ENCODE measurements at regions not wholly inside any gene's neighbourhood (a gene's known extent, or its start where the extent isn't known, plus 50 kb on each side); places are given as distances from the start of the nearest gene placed in this dataset.
"Not testable (repeated sequence)": the region's sequence is repeated elsewhere in the genome, so short reads cannot be mapped to it uniquely, and the experiment has no call there.

- no peak for DNase-seq (ENCODE audit: low read depth in 2 of 2)
Measured at GRCh38 chr1:208465786-208466590, 221.8 kb upstream of the PLXNA2 start.

- no peak for DNase-seq (ENCODE audit: low read depth in 2 of 2)
Measured at GRCh38 chr1:208467151-208467780, 223.1 kb upstream of the PLXNA2 start.

- DNase-seq (ENCODE audit: low read depth in 2 of 2): no peak
Measured at GRCh38 chr1:208475449-208475848, 231.3 kb upstream of the PLXNA2 start.

GRCh38 chr1:208475951-208476845, 232.0 kb upstream of the PLXNA2 start:
- no peak for DNase-seq (ENCODE audit: low read depth in 2 of 2)

- no peak for DNase-seq (ENCODE audit: low read depth in 2 of 2)
Measured at GRCh38 chr1:208476846-208477170, 232.6 kb upstream of the PLXNA2 start.

- no peak for DNase-seq (ENCODE audit: low read depth in 2 of 2)
Measured at GRCh38 chr1:208479435-208479834, 235.3 kb upstream of the PLXNA2 start.

GRCh38 chr1:208485512-208485911, 241.3 kb upstream of the PLXNA2 start:
- no peak for DNase-seq (ENCODE audit: low read depth in 2 of 2)

GRCh38 chr1:208486677-208487076, 242.5 kb upstream of the PLXNA2 start:
- no peak for DNase-seq (ENCODE audit: low read depth in 2 of 2)

- DNase-seq (ENCODE audit: low read depth in 2 of 2): not testable (repeated sequence)
Measured at GRCh38 chr1:208488432-208488831, 244.2 kb upstream of the PLXNA2 start.

GRCh38 chr1:208496467-208497371, 252.5 kb upstream of the PLXNA2 start:
- DNase-seq (ENCODE audit: low read depth in 2 of 2): no peak

- DNase-seq (ENCODE audit: low read depth in 2 of 2): no peak
Measured at GRCh38 chr1:208497866-208498541, 253.8 kb upstream of the PLXNA2 start.

GRCh38 chr1:208499026-208499425, 254.8 kb upstream of the PLXNA2 start:
- no peak for DNase-seq (ENCODE audit: low read depth in 2 of 2)

GRCh38 chr1:208499601-208500000, 255.4 kb upstream of the PLXNA2 start:
- no peak for DNase-seq (ENCODE audit: low read depth in 2 of 2)

GRCh38 chr1:208500375-208500774, 256.2 kb upstream of the PLXNA2 start:
- no peak for DNase-seq (ENCODE audit: low read depth in 2 of 2)

- no peak for DNase-seq (ENCODE audit: low read depth in 2 of 2)
Measured at GRCh38 chr1:208501542-208501941, 257.4 kb upstream of the PLXNA2 start.

GRCh38 chr1:208503787-208504186, 259.6 kb upstream of the PLXNA2 start:
- DNase-seq (ENCODE audit: low read depth in 2 of 2): no peak

- DNase-seq (ENCODE audit: low read depth in 2 of 2): no peak
Measured at GRCh38 chr1:208506812-208507211, 262.6 kb upstream of the PLXNA2 start.

GRCh38 chr1:208509072-208509471, 264.9 kb upstream of the PLXNA2 start:
- no peak for DNase-seq (ENCODE audit: low read depth in 2 of 2)

GRCh38 chr1:208510192-208510952, 266.2 kb upstream of the PLXNA2 start:
- no peak for DNase-seq (ENCODE audit: low read depth in 2 of 2)

- DNase-seq (ENCODE audit: low read depth in 2 of 2): no peak
Measured at GRCh38 chr1:208511242-208511860, 267.2 kb upstream of the PLXNA2 start.
